Skin epidermis (tissue), 12 donors: ENCODE measurements at regions not wholly inside any gene's neighbourhood (a gene's known extent, or its start where the extent isn't known, plus 50 kb on each side); places are given as distances from the start of the nearest gene placed in this dataset.
A peak's percentile ranks its signal among the peaks of the same experiment; 100 is the strongest.
"Not testable (repeated sequence)": the region's sequence is repeated elsewhere in the genome, so short reads cannot be mapped to it uniquely, and the experiment has no call there.

Experiments used
- H3K27ac ChIP-seq, 21 experiments: fragments of 200-600 bp; sonication (generic) in 11 of 21; one replicate each; pipeline ENCODE4 v1.5.0; 2020; ENCODE audit warnings: mild to moderate bottlenecking in 3 of 21, inconsistent platforms in 2 of 21, moderate library complexity in 2 of 21
- H3K4me3 ChIP-seq, 7 experiments: fragments of 200-600 bp; sonication (generic) in 2 of 7; one replicate each; pipeline ENCODE4 v1.5.0; 2020; ENCODE audit warnings: inconsistent platforms in 2 of 7, mild to moderate bottlenecking in 2 of 7, moderate library complexity in 1 of 7

DNA sequence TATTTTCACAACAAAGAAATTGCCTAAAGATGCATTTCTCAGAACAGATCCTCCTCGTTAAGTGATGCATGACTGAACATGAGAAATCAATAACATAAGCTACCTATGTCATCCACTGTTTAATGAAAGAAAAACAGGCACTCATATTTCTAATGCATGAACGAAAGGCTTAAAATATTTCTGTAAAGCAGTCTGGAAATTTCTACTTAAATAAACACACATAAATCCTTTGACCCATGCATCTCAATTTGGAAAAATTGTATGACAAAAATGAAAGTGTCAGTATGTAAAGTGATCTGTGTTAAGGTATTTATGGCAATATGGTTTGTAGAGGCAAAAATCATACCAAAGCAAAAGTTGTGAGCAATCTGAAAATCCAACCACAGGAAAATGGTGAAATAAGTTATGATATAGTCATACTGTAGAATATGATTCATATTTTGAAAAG lies 399.2 kb upstream of the GRAMD2B start:
- Histone ChIP-seq H3K4me3 (no peak overlapping the region), H3K27ac (no peak overlapping the region)

GRCh38 chr5:126027149-126027548 lies 396.1 kb upstream of the GRAMD2B start:
- Histone ChIP-seq H3K27ac (no peak overlapping the region), H3K4me3 (no peak overlapping the region)

- H3K27ac ChIP-seq, result no peak overlapping the region
These were observed 395.6 kb upstream of the GRAMD2B start for GRCh38 chr5:126027652-126028051.

DNA sequence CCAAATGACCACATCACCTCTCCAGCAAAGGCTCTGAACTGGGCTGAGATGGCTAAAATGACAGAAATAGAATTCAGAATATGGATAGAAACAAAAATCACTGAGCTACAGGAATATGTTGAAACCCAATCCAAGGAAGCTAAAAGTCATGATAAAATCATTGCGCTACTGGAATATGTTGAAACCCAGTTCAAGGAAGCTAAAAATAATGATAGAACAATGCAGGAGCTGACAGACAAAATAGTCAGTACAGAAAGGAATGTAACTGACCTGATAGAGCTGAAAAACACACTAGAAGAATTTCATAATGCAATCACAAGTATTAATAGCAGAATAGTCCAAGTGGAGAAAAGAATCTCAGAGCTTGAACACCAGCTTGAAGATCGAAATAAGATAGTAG lies 394.9 kb upstream of the GRAMD2B start:
- Histone ChIP-seq H3K27ac (no peak overlapping the region), H3K4me3 (no peak overlapping the region)

More at GRCh38 chr5:126027652-126028051, 395.6 kb upstream of the GRAMD2B start:
- no peak overlapping the region for H3K4me3 ChIP-seq

- not testable (repeated sequence) for H3K27ac ChIP-seq, H3K4me3 ChIP-seq
These were observed 393.9 kb upstream of the GRAMD2B start for GRCh38 chr5:126029282-126029681.

GRCh38 chr5:126030698-126031097 lies 392.5 kb upstream of the GRAMD2B start:
- H3K27ac ChIP-seq, result no peak overlapping the region
- no peak overlapping the region for H3K4me3 ChIP-seq

DNA sequence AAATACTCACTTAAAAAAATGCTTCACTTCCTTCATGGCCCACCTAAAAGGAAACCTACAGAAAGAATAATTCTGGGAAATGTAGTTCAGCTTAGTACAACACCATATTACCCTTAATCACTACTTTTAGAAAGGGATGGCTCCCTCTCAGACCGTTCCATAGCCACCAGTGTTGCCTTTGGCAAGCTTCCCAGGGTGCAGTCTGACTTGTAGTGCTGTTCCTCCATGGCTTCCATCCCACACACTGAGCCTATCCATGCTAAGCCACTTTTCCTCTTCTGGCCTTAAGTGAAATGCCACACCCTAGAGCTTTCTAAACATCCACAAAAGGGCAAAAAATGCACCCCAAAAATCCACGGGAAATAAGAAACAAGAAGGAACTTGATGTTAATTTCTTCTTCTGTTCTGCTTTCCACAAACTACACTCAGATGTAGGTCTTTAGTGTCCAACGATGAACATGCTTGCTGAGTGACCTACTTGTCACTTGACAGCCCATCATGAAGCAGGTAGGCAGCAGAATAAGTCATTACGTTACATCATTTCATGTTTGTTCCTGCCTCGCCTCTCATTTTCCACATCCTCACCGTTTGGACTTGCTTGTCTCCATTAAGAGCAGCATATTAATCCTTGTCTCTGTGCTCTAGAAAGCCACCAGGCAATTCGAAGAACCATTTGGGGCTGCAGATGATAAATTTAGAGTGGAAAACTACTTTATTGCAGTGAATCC lies 391.1 kb upstream of the GRAMD2B start:
- Histone ChIP-seq H3K4me3 (no peak overlapping the region), H3K27ac (peak overlapping the region in 1 of 21 experiments; percentile 54)

GRCh38 chr5:126043688-126044087 lies 379.5 kb upstream of the GRAMD2B start:
- H3K4me3 ChIP-seq, result no peak overlapping the region
- no peak overlapping the region for H3K27ac ChIP-seq

GRCh38 chr5:126044111-126044668 lies 379.0 kb upstream of the GRAMD2B start:
- Histone ChIP-seq H3K27ac (no peak overlapping the region), H3K4me3 (no peak overlapping the region)

- H3K4me3 ChIP-seq, result no peak overlapping the region
- H3K27ac ChIP-seq, result no peak overlapping the region
These were observed 378.2 kb upstream of the GRAMD2B start for GRCh38 chr5:126044931-126045565.

DNA sequence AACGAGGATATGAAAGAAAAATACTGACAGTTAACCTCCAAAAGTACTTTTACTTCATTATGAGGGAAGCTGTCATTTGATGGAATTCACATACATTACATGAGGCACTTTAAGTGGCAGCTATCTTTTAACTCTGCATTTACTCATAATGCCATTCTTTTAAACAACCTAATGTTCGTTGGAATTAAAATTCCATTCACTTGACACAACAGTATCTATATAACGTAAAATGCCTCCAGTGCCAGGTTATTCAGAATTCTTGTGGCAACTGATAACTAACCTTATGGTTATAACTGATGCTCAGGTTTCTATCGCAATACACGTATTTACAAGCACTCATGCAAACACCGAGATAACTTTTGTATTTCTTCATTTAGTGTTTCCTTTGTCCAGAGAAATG lies 376.9 kb upstream of the GRAMD2B start:
- Histone ChIP-seq H3K4me3 (no peak overlapping the region), H3K27ac (no peak overlapping the region)

DNA sequence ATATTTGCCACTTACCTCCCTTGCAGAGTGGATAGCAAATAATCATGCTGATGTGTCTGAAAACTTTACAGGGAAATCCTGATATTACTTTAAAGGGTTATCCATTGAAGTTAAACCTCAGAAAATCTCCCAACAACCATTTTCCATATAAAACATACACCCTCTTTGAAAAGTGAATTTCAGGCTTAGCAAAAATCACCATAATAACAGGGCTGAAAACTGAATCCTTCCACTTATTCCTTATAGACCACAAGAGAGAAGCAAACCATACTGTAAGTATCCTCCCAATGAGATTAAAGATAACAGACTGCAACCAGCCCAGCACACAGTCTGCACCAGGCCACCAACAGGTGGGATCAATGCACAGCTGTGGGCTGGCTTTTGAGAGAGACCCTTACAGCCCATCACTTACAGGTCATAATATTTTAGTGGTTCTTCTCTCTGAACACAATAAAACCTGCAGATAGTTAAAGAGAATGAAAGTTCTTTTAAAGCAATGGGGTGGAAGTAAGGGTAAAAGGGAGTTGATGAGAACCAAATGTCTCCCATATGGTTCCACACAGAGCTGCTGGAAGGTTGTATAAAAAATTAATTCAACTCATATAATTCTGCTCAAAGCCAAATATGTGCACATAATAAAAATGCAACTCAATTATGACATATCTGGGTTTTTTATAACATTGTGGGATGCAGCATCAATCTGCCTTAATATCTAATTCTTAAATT lies 376.2 kb upstream of the GRAMD2B start:
- Histone ChIP-seq H3K4me3 (no peak overlapping the region), H3K27ac (no peak overlapping the region)

- no peak overlapping the region for H3K4me3 ChIP-seq
- H3K27ac ChIP-seq, result no peak overlapping the region
These were observed 371.1 kb upstream of the GRAMD2B start for GRCh38 chr5:126052120-126052519.

GRCh38 chr5:126052791-126053190 lies 370.4 kb upstream of the GRAMD2B start:
- H3K27ac ChIP-seq, result no peak overlapping the region
- H3K4me3 ChIP-seq, result no peak overlapping the region

DNA sequence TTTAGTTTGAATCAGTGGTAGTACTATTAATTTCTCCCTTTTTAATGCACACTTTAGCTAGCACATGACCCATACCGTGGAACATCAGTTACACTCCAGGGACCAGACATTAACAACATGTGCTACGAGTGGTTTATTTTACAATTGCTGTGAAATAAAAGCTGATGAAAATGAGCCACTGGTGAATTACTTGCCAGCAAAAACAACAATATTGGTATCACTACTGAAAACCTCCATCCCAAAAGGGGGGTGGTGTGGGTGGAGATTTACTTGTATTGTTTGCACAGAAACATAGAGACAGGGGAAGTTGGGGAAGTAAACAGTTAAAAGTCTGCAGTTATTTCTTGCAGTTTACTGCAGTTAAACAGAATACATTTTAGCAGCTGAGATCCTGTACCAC lies 369.6 kb upstream of the GRAMD2B start:
- H3K27ac ChIP-seq, result no peak overlapping the region
- H3K4me3 ChIP-seq, result no peak overlapping the region

DNA sequence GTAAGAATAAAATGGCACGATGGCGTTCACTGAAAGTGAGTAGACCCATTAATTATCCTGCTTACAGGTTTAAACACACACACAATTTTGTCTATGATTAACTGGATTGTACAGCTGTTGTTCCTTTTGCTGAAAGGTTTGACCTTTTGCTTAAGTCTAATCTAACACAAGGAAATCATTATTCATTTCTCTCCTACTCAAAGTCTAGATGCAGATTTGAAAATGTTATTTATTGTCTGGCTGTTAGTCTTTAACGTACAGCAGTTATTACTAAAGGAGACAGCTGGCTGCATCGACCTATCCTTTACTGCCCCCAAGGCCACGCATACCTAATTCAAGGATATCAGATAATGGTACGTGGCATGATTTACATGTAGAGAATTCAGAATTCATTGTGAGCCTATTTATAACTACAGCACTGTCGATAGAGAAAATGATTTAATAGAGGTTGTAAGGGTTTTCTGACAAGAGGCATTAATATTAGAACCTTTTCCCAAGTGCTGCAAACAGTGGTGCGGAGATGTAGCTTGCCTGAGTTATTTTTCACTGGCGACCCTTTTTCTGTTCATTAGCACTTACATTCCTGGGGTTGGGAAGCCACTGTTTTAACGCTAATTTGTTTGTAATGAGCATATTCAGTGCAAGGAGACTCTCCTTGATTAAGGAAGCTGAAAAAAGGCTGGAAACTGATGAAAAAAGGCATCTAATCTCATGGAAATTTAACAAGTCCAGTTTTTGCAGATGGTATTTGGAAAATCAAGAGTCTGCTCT lies 368.4 kb upstream of the GRAMD2B start:
- no peak overlapping the region for H3K27ac ChIP-seq

DNA sequence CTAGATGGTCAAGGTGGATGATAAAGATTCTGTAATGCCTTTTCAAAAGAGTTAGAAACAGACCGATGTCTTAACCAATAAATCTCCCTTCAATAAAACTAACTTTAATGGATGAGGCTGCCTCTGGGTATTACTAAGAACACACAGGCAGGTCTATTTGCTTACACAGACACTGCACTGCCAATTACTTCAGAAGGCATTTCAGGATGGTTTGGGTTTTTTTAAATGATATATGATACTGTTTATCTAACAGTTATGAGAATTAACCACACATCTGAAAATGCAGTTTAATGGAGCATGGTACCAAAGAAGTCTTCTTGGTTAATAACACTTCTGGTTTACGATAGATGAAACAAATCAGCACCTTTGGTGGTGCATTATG lies 367.9 kb upstream of the GRAMD2B start:
- Histone ChIP-seq H3K4me3 (no peak overlapping the region), H3K27ac (no peak overlapping the region)

More for the DNA sequence above, 368.4 kb upstream of the GRAMD2B start:
- no peak overlapping the region for H3K4me3 ChIP-seq

DNA sequence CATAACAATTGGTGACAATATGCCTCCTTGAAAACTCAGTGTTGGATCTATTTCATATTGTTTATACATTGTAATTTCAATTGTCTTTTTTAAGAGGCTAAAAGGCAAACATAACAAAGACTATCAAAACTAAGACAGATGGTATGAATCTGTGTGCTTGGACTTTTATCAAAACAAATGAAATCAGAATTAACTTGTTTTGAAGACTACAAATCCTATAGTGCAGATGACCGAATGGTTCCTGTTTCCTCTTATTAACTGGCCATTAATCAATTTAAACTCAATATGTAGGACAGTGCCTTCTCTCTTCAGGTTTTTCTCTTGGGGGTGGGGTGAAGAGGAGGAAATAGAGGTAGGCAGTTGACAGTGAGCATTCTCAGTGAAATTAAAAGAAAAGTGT lies 366.9 kb upstream of the GRAMD2B start:
- H3K4me3 ChIP-seq, result no peak overlapping the region

DNA sequence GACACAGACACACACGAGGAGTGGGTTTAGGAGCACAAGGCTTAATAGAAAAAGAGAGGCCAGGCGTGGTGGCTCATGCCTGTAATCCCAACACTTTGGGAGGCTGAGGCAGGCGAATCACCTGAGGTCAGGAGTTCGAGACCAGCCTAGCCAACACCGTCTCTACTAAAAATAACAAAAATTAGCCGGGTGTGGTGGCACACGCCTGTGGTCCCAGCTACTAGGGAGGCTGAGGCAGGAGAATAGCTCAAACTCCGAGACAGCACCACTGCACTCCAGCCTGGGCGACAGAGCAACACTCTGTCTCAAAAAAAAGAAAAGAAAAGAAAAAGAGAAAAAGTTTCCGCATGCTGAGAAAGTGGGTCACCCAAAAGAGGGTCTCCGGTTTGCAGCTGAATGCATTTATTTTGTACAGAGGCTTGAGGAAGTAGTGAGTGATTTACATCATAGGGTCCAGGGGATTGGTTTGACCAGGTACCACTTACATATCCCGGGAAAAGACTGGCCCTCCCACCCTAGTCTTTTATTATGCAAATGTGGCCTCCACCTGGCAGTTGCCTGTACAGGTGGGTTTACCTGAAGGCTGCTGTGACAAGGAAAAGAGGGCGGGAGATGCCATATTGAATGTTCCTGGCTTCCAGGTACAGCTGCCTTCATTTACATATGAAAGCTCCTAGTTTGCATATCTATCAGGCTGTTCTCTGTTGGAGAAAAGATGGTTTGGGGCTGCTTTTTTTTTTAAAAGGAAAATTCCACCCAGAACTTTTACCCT lies 366.2 kb upstream of the GRAMD2B start:
- H3K27ac ChIP-seq, result no peak overlapping the region
- no peak overlapping the region for H3K4me3 ChIP-seq

More for the DNA sequence above, 366.9 kb upstream of the GRAMD2B start:
- H3K27ac ChIP-seq, result no peak overlapping the region
